MM.1S (cell line): ENCODE measurements at regions not wholly inside any gene's neighbourhood (a gene's known extent, or its start where the extent isn't known, plus 50 kb on each side); places are given as distances from the start of the nearest gene placed in this dataset.

Experiments used
- DNase-seq: peaks from one replicate; pipeline ENCODE4 v3.0.0-alpha.2; 2015
- H2AFZ ChIP-seq: fragments of 300-600 bp; sonication (generic); 2 replicates; pipeline ENCODE4 v1.6.0; 2016; ENCODE audit warnings: antibody characterized with exemption, low read length
- H3F3A ChIP-seq: fragments of 300-600 bp; sonication (generic); 2 replicates; pipeline ENCODE4 v1.6.1; 2016; ENCODE audit warnings: mild to moderate bottlenecking, antibody characterized with exemption, low read length, moderate library complexity, mixed read lengths; ENCODE audit not compliant: insufficient read depth
- H3K27ac ChIP-seq: fragments of 300-600 bp; sonication (generic); 2 replicates; pipeline ENCODE4 v1.5.1; 2016; ENCODE audit warnings: mild to moderate bottlenecking, low read length
- H3K27me3 ChIP-seq: fragments of 300-600 bp; sonication (generic); replicated peaks from 2 replicates; pipeline ENCODE4 v1.6.0; 2016; ENCODE audit warnings: low read length; ENCODE audit not compliant: insufficient read depth
- H3K36me3 ChIP-seq: fragments of 300-600 bp; sonication (generic); replicated peaks from 2 replicates; pipeline ENCODE4 v1.6.1; 2016; ENCODE audit warnings: mild to moderate bottlenecking, low read length, mixed read lengths; ENCODE audit not compliant: insufficient read depth
- H3K4me1 ChIP-seq: fragments of 300-600 bp; sonication (generic); 2 replicates; pipeline ENCODE4 v1.6.1; 2016; ENCODE audit warnings: low read length, mixed read lengths
- H3K4me2 ChIP-seq: fragments of 300-600 bp; sonication (generic); 2 replicates; pipeline ENCODE4 v1.6.0; 2016; ENCODE audit warnings: low read depth, low read length
- H3K4me3 ChIP-seq: fragments of 300-600 bp; sonication (generic); 2 replicates; pipeline ENCODE4 v1.5.1; 2016; ENCODE audit warnings: low read length, mixed read lengths
- H3K79me2 ChIP-seq: fragments of 300-600 bp; sonication (generic); 2 replicates; pipeline ENCODE4 v1.6.1; 2016; ENCODE audit warnings: mixed run types, low read length, mixed read lengths
- H3K9ac ChIP-seq: fragments of 300-600 bp; sonication (generic); 2 replicates; pipeline ENCODE4 v1.6.1; 2016; ENCODE audit warnings: low read length, mixed read lengths
- H3K9me2 ChIP-seq: fragments of 300-600 bp; sonication (generic); replicated peaks from 2 replicates; pipeline ENCODE4 v1.6.1; 2016; ENCODE audit warnings: mild to moderate bottlenecking, low read length, mixed read lengths; ENCODE audit not compliant: insufficient read depth
- H3K9me3 ChIP-seq: fragments of 300-600 bp; sonication (generic); replicated peaks from 2 replicates; pipeline ENCODE4 v1.6.1; 2016; ENCODE audit warnings: mild to moderate bottlenecking, low read length, mixed read lengths; ENCODE audit not compliant: insufficient read depth
- H4K20me1 ChIP-seq: fragments of 300-600 bp; sonication (generic); 2 replicates; pipeline ENCODE4 v1.6.1; 2016; ENCODE audit warnings: mild to moderate bottlenecking, low read length, moderate library complexity, mixed read lengths; ENCODE audit not compliant: insufficient read depth
- CTCF ChIP-seq: fragments of 300-600 bp; sonication (generic); IDR thresholded peaks from 2 replicates; pipeline ENCODE4 v1.5.1; 2016; ENCODE audit warnings: antibody characterized with exemption, low read length, mixed read lengths
- EZH2 ChIP-seq: fragments of 300-600 bp; sonication (generic); optimal IDR thresholded peaks from 2 replicates; pipeline ENCODE3; 2017; ENCODE audit warnings: low read depth, mild to moderate bottlenecking, antibody characterized with exemption, low read length, mixed read lengths
- EZH2phosphoT487 ChIP-seq: fragments of 300-600 bp; sonication (generic); IDR thresholded peaks from 2 replicates; pipeline ENCODE4 v1.6.1; 2018; ENCODE audit warnings: antibody characterized with exemption, low read length

DNA sequence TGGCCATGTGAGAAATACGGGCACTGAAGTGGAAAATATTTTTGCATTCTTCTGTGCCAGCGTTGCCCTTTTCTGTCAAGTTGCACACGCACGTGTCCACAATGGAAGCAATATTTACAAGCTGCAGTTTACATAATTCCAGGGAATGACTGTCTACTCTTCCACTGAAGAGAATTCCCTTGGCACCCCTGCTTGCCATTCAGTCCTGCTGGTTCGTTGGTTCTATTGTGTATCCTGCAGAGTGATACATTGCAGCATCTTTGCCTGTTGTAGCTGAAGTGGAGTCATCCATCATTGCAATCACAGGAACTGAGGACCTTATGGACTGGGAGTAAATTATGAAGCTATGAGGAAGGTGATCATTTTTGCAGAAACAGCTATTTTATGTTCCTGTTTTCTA is 759.4 kb downstream of the ROBO2 start:
- Histone ChIP-seq H3K9me2 (no peaks in the 10 kb centered on the region), H2AFZ (no peak overlapping the region), H3K4me1 (no peaks in the 10 kb centered on the region), H3K4me3 (no peak overlapping the region), H3K79me2 (no peaks in the 10 kb centered on the region), H3K9ac (no peak overlapping the region), H3K27me3 (no peaks in the 10 kb centered on the region), H3K9me3 (no peaks in the 10 kb centered on the region), H3K36me3 (no peaks in the 10 kb centered on the region), H3K4me2 (no peak overlapping the region), H3K27ac (no peak overlapping the region), H4K20me1 (no peaks in the 10 kb centered on the region), H3F3A (no peaks in the 10 kb centered on the region)
- TF ChIP-seq EZH2 (no peak), CTCF (no peak), EZH2phosphoT487 (no peak)
- no peak for DNase-seq

DNA sequence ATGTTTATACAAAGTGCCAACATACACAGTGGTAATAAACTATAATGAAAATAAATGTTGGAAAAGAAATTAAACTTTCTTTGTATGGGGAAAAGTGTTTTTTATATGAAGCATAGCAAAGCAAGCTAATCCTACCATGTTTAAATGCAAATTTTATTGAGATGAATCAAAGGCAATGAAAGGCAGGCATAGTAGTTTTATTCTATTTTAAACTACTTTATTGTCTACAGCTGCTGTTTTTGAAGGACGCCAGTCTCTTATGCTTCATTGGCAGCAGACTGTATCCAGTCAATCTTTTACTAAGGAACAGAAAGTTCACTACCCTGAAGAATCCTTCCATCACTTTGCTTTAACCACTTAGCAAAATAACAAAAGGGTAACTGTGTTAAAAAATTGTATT is 761.0 kb downstream of the ROBO2 start:
- Histone ChIP-seq H3K9me2 (no peaks in the 10 kb centered on the region), H3K4me3 (no peak overlapping the region), H3K9me3 (no peaks in the 10 kb centered on the region), H3K36me3 (no peaks in the 10 kb centered on the region), H3K27ac (no peak overlapping the region), H4K20me1 (no peaks in the 10 kb centered on the region), H3K27me3 (no peaks in the 10 kb centered on the region), H3K79me2 (no peaks in the 10 kb centered on the region), H3K9ac (no peak overlapping the region), H2AFZ (no peak overlapping the region), H3K4me2 (no peak overlapping the region), H3K4me1 (no peaks in the 10 kb centered on the region), H3F3A (no peaks in the 10 kb centered on the region)
- no peak for DNase-seq
- TF ChIP-seq EZH2, result no peak
- no peak for TF ChIP-seq CTCF
- no peak for TF ChIP-seq EZH2phosphoT487

DNA sequence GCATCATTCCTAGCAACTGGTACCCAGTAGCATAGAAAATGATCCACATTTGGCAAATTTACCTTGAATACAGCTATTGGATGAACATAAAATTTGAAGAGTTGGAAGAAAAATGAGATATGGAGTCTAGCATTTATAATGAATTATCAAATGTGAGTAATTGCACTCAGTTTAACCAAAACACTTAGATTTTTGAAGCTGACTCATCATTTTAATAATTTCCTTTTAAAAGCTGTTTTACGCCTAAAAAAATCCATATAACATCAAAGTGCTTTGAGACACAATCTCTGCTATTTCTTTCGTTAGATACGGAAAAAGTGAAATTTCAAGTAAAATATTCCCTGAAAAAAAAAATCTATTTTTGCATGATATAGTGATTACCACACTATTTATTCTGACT is 767.4 kb downstream of the ROBO2 start:
- Histone ChIP-seq H2AFZ (no peak overlapping the region), H3K4me1 (no peaks in the 10 kb centered on the region), H3K4me2 (no peak overlapping the region), H3K79me2 (no peaks in the 10 kb centered on the region), H3F3A (no peaks in the 10 kb centered on the region), H3K9me2 (no peaks in the 10 kb centered on the region), H3K4me3 (no peak overlapping the region), H3K27ac (no peak overlapping the region), H3K9me3 (no peaks in the 10 kb centered on the region), H4K20me1 (no peaks in the 10 kb centered on the region), H3K36me3 (no peaks in the 10 kb centered on the region), H3K9ac (no peak overlapping the region), H3K27me3 (no peaks in the 10 kb centered on the region)
- no peak for DNase-seq
- TF ChIP-seq CTCF (no peak), EZH2phosphoT487 (no peak), EZH2 (no peak)
